ENCODE measurements at regions not wholly inside any gene's neighbourhood (a gene's known extent, or its start where the extent isn't known, plus 50 kb on each side); places are given as distances from the start of the nearest gene placed in this dataset.

DNA sequence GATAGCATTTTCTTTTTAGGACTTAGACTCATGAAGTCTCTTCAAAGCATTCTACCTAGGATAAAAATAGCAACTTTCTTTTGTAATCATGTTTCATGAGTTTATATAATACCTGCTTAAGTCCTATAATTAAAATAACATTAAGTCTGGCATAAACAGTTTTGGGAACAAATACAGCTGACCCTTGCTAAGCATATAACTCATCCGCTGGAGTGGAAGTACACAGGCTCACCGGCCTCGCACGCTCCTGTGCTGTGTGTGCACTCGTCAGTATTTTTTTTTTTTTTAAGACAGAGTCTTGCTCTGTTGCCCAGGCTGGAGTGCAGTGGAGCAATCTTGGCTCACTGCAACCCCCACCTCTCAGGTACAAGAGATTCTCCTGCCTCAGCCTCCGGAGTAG, 221.8 kb downstream of the ADAMTS15 start:
- no peak overlapping the region for H3K27ac ChIP-seq (ENCODE audit: low read length)
- no peak overlapping the region for H3K4me3 ChIP-seq (ENCODE audit: low read depth in 2 of 2, low read length in 2 of 2)
- ChIA-PET POLR2A (no interaction called here), CTCF (no interaction called here)
- in situ Hi-C loops (cut with HindIII; ENCODE audit: low pct_unique_long_range_greater_than_20kb, low sequenced_read_pairs), result no loop called here
- no peak for DNase-seq (ENCODE audit: low read depth, low spot score)
- H3K36me3 ChIP-seq (ENCODE audit: control insufficient read depth, insufficient read depth, low read length), result no peaks in the 10 kb centered on the region
- ATAC-seq, result no peak
- no peaks in the 10 kb centered on the region for H3K9me3 ChIP-seq (ENCODE audit: control insufficient read depth, insufficient read depth, low read depth, low read length)
- no peak for TF ChIP-seq TCF7L2 (IDR thresholded peaks at IDR 0.05; ENCODE audit: low read depth, low read length)
- no peak for TF ChIP-seq POLR2AphosphoS5 (IDR thresholded peaks at IDR 0.05; ENCODE audit: low read depth, low read length)
- TF ChIP-seq, protein P1, sequence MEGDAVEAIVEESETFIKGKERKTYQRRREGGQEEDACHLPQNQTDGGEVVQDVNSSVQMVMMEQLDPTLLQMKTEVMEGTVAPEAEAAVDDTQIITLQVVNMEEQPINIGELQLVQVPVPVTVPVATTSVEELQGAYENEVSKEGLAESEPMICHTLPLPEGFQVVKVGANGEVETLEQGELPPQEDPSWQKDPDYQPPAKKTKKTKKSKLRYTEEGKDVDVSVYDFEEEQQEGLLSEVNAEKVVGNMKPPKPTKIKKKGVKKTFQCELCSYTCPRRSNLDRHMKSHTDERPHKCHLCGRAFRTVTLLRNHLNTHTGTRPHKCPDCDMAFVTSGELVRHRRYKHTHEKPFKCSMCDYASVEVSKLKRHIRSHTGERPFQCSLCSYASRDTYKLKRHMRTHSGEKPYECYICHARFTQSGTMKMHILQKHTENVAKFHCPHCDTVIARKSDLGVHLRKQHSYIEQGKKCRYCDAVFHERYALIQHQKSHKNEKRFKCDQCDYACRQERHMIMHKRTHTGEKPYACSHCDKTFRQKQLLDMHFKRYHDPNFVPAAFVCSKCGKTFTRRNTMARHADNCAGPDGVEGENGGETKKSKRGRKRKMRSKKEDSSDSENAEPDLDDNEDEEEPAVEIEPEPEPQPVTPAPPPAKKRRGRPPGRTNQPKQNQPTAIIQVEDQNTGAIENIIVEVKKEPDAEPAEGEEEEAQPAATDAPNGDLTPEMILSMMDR (IDR thresholded peaks at IDR 0.05), result no peak
- TF ChIP-seq, protein P2, sequence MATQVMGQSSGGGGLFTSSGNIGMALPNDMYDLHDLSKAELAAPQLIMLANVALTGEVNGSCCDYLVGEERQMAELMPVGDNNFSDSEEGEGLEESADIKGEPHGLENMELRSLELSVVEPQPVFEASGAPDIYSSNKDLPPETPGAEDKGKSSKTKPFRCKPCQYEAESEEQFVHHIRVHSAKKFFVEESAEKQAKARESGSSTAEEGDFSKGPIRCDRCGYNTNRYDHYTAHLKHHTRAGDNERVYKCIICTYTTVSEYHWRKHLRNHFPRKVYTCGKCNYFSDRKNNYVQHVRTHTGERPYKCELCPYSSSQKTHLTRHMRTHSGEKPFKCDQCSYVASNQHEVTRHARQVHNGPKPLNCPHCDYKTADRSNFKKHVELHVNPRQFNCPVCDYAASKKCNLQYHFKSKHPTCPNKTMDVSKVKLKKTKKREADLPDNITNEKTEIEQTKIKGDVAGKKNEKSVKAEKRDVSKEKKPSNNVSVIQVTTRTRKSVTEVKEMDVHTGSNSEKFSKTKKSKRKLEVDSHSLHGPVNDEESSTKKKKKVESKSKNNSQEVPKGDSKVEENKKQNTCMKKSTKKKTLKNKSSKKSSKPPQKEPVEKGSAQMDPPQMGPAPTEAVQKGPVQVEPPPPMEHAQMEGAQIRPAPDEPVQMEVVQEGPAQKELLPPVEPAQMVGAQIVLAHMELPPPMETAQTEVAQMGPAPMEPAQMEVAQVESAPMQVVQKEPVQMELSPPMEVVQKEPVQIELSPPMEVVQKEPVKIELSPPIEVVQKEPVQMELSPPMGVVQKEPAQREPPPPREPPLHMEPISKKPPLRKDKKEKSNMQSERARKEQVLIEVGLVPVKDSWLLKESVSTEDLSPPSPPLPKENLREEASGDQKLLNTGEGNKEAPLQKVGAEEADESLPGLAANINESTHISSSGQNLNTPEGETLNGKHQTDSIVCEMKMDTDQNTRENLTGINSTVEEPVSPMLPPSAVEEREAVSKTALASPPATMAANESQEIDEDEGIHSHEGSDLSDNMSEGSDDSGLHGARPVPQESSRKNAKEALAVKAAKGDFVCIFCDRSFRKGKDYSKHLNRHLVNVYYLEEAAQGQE (IDR thresholded peaks at IDR 0.05; ENCODE audit: insufficient read depth in 1 of 2, low read depth in 2 of 2, low read length in 1 of 2), result no peak
- TF ChIP-seq SIN3A (IDR thresholded peaks at IDR 0.05; ENCODE audit: borderline replicate concordance, insufficient read depth, low read depth, low read length), result no peak
- BruUV-seq (replicated peaks), result no TSS peak
- peaks cover 6% of the 10 kb centered on the region; the same call in 1 of the 2 replicates for H3K4me1 ChIP-seq (ENCODE audit: control insufficient read depth, insufficient read depth, low read length)
- intact Hi-C loops (cut with micrococcal nuclease; ENCODE audit: unreplicated experiment), result no loop called here
- H3K27me3 ChIP-seq (ENCODE audit: control insufficient read depth, insufficient read depth, low read length), result no peaks in the 10 kb centered on the region

DNA sequence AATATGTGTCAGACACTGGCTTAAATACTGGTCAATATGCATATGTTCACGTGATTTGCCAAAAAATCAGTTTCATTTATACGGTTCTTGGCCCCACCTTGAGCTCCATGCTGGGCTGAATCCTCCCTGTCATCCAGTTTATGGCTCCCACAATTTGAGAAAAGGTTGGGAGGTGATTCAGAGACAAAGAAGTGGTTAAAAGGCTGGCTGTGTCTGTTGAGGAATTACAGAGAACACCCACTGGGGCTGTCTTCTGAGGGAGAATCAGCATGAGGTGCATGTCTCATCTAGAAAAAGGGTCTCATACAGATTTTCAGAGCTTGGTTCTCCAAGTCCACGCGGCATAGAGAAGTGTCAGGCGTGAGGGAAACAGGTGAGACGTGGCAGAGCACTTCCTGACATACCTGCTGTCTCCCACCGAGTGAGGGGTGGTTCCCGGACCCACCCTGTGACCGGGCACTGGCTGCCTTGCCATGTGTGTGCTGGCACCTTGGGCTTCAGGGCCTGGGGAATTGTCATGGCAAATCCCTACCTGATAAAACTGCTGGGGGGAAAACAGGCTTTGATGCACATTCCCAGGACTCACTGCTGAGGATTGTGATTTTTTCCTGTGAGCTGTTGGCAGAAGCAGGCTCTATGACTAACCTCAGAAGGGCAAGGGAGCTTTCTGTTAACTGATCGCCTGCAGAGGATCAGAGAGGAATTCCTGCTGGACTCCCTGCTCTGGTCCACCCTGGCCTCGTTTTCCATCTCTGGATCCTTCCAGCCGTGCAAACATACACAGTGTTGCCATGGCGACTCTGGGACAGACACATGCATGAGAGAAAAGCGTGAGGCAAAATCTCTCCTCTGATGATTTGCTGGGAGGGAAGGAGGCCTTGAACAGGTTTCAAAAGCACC, 223.6 kb downstream of the ADAMTS15 start:
- DNase-seq (ENCODE audit: low read depth, low spot score), result no peak
- ChIA-PET CTCF (no interaction called here), POLR2A (no interaction called here)
- peaks cover 6% of the 10 kb centered on the region; the same call in 1 of the 2 replicates for H3K4me1 ChIP-seq (ENCODE audit: control insufficient read depth, insufficient read depth, low read length)
- no TSS peak for BruUV-seq (replicated peaks)
- in situ Hi-C loops (cut with HindIII; ENCODE audit: low pct_unique_long_range_greater_than_20kb, low sequenced_read_pairs), result no loop called here
- H3K9me3 ChIP-seq (ENCODE audit: control insufficient read depth, insufficient read depth, low read depth, low read length), result no peaks in the 10 kb centered on the region
- no peaks in the 10 kb centered on the region for H3K36me3 ChIP-seq (ENCODE audit: control insufficient read depth, insufficient read depth, low read length)
- no peak overlapping the region for H3K4me3 ChIP-seq (ENCODE audit: low read depth in 2 of 2, low read length in 2 of 2)
- intact Hi-C loops (cut with micrococcal nuclease; ENCODE audit: unreplicated experiment), result no loop called here
- peak; percentile 82 for ATAC-seq
- TF ChIP-seq TCF7L2 (IDR thresholded peaks at IDR 0.05; ENCODE audit: low read depth, low read length), result no peak
- TF ChIP-seq, protein P1 (IDR thresholded peaks at IDR 0.05), result no peak
- TF ChIP-seq, protein P2 (IDR thresholded peaks at IDR 0.05; ENCODE audit: insufficient read depth in 1 of 2, low read depth in 2 of 2, low read length in 1 of 2), result no peak
- TF ChIP-seq SIN3A (IDR thresholded peaks at IDR 0.05; ENCODE audit: borderline replicate concordance, insufficient read depth, low read depth, low read length), result no peak
- no peak for TF ChIP-seq POLR2AphosphoS5 (IDR thresholded peaks at IDR 0.05; ENCODE audit: low read depth, low read length)
- no peaks in the 10 kb centered on the region for H3K27me3 ChIP-seq (ENCODE audit: control insufficient read depth, insufficient read depth, low read length)
- peak overlapping the region; percentile 26; the same call in 1 of the 2 replicates for H3K27ac ChIP-seq (ENCODE audit: low read length)

All from Panc1 (cell line).